ENCODE measurements at regions not wholly inside any gene's neighbourhood (a gene's known extent, or its start where the extent isn't known, plus 50 kb on each side); places are given as distances from the start of the nearest gene placed in this dataset.

DNA sequence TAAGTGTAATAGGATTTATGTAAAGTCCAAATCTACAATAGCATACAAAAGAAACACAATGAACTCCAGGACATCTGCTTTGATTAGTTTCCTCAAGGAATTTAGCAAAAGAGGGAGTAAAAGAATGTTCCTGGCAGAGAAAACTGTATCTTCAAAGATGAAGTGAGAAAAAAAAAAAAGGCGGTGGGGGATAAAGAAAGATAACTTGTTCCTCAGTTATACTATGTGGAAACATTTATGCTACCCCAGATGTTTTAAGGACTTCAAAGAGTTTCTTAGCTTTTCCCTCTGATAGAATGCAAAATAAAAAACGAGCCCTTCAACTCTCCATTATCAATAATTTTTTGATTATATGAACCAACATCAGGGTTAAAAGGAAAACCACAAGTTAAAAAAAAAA lies 908.9 kb upstream of the ADGRL2 start:
- TF ChIP-seq, protein P1, sequence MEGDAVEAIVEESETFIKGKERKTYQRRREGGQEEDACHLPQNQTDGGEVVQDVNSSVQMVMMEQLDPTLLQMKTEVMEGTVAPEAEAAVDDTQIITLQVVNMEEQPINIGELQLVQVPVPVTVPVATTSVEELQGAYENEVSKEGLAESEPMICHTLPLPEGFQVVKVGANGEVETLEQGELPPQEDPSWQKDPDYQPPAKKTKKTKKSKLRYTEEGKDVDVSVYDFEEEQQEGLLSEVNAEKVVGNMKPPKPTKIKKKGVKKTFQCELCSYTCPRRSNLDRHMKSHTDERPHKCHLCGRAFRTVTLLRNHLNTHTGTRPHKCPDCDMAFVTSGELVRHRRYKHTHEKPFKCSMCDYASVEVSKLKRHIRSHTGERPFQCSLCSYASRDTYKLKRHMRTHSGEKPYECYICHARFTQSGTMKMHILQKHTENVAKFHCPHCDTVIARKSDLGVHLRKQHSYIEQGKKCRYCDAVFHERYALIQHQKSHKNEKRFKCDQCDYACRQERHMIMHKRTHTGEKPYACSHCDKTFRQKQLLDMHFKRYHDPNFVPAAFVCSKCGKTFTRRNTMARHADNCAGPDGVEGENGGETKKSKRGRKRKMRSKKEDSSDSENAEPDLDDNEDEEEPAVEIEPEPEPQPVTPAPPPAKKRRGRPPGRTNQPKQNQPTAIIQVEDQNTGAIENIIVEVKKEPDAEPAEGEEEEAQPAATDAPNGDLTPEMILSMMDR (IDR thresholded peaks at IDR 0.05; ENCODE audit: borderline replicate concordance, control extremely low read depth, extremely low read depth, insufficient read depth, missing control alignments) = no peak
- no peak for DNase-seq (ENCODE audit: low spot score)
- in situ Hi-C loops (cut with MboI; ENCODE audit: low sequenced_read_pairs, unreplicated experiment) = no loop called here

DNA sequence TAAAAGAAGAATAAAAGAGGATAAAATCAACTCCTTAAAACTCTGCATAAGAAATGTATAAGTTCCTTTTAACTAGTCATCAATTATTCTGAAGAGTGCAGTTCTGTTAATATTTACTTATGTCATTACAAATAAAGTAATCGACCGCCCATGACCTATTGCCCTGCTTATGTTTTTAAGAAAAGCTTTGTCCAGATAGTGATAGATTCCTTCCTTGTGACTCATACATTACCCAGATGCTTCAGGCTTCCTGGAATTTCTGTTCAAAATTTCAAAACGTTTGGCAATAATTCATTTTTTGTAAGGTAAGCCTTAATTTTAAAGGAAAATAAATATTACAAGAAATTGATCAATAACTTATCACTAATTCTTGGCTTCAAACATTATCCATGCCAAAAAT lies 918.2 kb upstream of the ADGRL2 start:
- DNase-seq (ENCODE audit: low spot score) = no peak
- TF ChIP-seq, protein P1 (IDR thresholded peaks at IDR 0.05; ENCODE audit: borderline replicate concordance, control extremely low read depth, extremely low read depth, insufficient read depth, missing control alignments) = no peak
- in situ Hi-C loops (cut with MboI; ENCODE audit: low sequenced_read_pairs, unreplicated experiment) = no loop called here

DNA sequence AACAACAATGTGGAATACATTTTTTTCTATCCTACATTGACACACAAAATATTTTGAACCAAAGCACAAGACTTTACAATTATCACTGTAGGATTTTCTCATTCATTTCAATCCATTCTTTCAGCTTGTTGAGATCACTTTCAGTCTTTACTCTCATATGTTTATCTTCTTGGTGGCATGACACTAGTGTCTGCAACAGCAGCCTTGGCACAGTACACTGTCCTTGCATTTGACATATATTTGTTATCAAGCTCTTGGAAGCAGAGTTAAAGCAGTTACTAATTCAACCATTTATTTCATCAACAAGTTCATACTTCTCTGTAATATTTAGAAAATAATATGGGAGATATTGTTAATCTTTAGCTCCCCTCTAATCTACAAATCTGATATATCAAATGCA lies 922.4 kb upstream of the ADGRL2 start:
- no peak for DNase-seq (ENCODE audit: low spot score)
- in situ Hi-C loops (cut with MboI; ENCODE audit: low sequenced_read_pairs, unreplicated experiment) = no loop called here
- TF ChIP-seq, protein P1 (IDR thresholded peaks at IDR 0.05; ENCODE audit: borderline replicate concordance, control extremely low read depth, extremely low read depth, insufficient read depth, missing control alignments) = no peak

DNA sequence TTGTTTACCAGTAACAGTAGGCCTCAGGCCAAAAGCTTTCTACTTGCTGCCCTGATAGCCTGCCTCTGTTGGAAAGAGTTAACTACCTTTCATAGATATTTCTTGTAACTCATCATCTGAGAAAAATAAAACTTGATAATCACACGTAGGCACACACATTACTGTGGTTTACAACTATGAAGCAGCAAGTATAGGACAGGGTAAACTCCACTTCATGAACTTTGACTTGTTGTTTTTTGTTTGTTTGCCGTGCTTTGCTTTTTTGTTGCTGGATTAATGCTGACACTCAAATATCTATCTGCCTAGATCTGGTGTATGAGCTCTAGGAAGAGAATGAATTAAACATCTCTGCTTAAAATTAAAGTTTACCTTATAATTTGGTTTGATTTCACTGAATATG lies 924.7 kb upstream of the ADGRL2 start:
- no peak for DNase-seq (ENCODE audit: low spot score)
- TF ChIP-seq, protein P1 (IDR thresholded peaks at IDR 0.05; ENCODE audit: borderline replicate concordance, control extremely low read depth, extremely low read depth, insufficient read depth, missing control alignments) = no peak
- in situ Hi-C loops (cut with MboI; ENCODE audit: low sequenced_read_pairs, unreplicated experiment) = no loop called here

DNA sequence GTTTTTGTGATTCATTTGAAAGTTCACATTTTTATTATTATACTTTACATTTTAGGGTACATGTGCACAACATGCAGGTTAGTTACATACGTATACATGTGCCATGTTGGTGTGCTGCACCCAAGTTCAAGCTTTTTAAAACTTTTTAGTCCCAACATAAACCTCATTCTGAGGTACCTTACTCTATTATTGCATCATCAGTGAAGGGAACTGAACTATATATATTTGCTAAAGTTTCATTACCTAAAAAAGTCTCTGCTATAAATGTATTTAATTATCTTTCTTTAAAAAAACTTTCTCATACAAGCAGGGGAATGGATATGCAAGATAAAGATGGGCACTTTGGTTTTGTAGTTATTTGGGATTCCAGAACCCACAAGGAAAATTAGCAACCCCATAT lies 931.4 kb upstream of the ADGRL2 start:
- TF ChIP-seq, protein P1 (IDR thresholded peaks at IDR 0.05; ENCODE audit: borderline replicate concordance, control extremely low read depth, extremely low read depth, insufficient read depth, missing control alignments) = no peak
- in situ Hi-C loops (cut with MboI; ENCODE audit: low sequenced_read_pairs, unreplicated experiment) = no loop called here
- DNase-seq (ENCODE audit: low spot score) = no peak

DNA sequence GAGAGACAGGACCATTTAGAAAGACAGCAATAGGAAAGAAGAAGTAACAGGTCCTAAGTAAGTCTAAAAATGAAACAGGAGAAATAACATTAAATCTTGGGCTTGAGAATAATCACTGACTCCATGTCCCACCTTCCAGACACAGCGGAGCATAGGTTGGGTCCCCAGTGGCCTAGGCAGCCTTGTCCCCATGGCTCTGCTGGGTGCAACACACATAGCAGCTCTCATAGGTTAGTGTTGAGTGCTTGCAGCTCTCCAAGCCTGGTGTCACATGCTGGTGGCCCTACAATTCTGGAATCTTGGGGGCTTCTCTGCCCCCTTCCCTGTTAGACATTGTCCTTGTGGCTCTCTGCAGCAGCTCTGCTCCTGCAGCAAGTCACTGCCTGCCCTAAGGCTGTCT lies 952.8 kb upstream of the ADGRL2 start:
- in situ Hi-C loops (cut with MboI; ENCODE audit: low sequenced_read_pairs, unreplicated experiment) = no loop called here
- DNase-seq (ENCODE audit: low spot score) = no peak
- TF ChIP-seq, protein P1 (IDR thresholded peaks at IDR 0.05; ENCODE audit: borderline replicate concordance, control extremely low read depth, extremely low read depth, insufficient read depth, missing control alignments) = no peak

DNA sequence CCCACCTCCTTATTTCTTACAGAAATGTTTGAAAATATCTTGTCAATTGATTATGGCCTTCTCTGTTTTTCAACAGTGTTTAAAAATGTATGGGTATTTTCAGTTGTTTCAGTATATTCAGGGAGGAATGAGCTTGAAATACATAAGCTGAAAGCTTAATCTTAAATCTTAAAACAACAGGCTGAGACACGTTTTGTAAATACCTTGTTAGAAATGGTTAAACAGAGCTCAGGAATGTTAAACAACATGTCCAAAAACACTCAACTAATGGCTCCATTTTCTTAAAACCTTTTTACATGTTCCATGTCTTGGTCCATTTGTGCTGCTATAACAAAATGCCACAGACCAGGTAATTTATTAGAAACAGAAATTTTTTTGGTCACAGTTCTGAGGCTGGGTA lies 953.8 kb upstream of the ADGRL2 start:
- in situ Hi-C loops (cut with MboI; ENCODE audit: low sequenced_read_pairs, unreplicated experiment) = no loop called here
- no peak for DNase-seq (ENCODE audit: low spot score)
- TF ChIP-seq, protein P1 (IDR thresholded peaks at IDR 0.05; ENCODE audit: borderline replicate concordance, control extremely low read depth, extremely low read depth, insufficient read depth, missing control alignments) = no peak
